ENCODE measurements at regions not wholly inside any gene's neighbourhood (a gene's known extent, or its start where the extent isn't known, plus 50 kb on each side); places are given as distances from the start of the nearest gene placed in this dataset.

- no peak for DNase-seq (ENCODE audit: low read depth)
These were observed 251.7 kb upstream of the NOVA1 start for GRCh38 chr14:26849514-26849913.

- no peak for DNase-seq (ENCODE audit: low read depth)
These were observed 254.0 kb upstream of the NOVA1 start for GRCh38 chr14:26851793-26852192.

GRCh38 chr14:26855077-26855753 lies 257.4 kb upstream of the NOVA1 start:
- DNase-seq (ENCODE audit: low read depth), result peak; percentile 6

- peak; percentile 7 for DNase-seq (ENCODE audit: low read depth)
These were observed 259.2 kb upstream of the NOVA1 start for GRCh38 chr14:26856876-26857518.

GRCh38 chr14:26859483-26859882 lies 261.6 kb upstream of the NOVA1 start:
- DNase-seq (ENCODE audit: low read depth), result no peak

- DNase-seq (ENCODE audit: low read depth), result no peak
These were observed 262.3 kb upstream of the NOVA1 start for GRCh38 chr14:26860111-26860510.

GRCh38 chr14:26863736-26864135 lies 265.9 kb upstream of the NOVA1 start:
- DNase-seq (ENCODE audit: low read depth), result peak; percentile 68

GRCh38 chr14:26866721-26867120 lies 268.9 kb upstream of the NOVA1 start:
- no peak for DNase-seq (ENCODE audit: low read depth)

GRCh38 chr14:26867171-26867757 lies 269.4 kb upstream of the NOVA1 start:
- peak; percentile 37 for DNase-seq (ENCODE audit: low read depth)

- no peak for DNase-seq (ENCODE audit: low read depth)
These were observed 272.3 kb upstream of the NOVA1 start for GRCh38 chr14:26870096-26870495.

GRCh38 chr14:26870722-26871617 lies 273.1 kb upstream of the NOVA1 start:
- DNase-seq (ENCODE audit: low read depth), result no peak

GRCh38 chr14:26872515-26873361 lies 274.9 kb upstream of the NOVA1 start:
- DNase-seq (ENCODE audit: low read depth), result no peak

- no peak for DNase-seq (ENCODE audit: low read depth)
These were observed 275.6 kb upstream of the NOVA1 start for GRCh38 chr14:26873362-26873960.

- no peak for DNase-seq (ENCODE audit: low read depth)
These were observed 290.0 kb upstream of the NOVA1 start for GRCh38 chr14:26887847-26888246.

GRCh38 chr14:26888592-26888991 lies 290.8 kb upstream of the NOVA1 start:
- no peak for DNase-seq (ENCODE audit: low read depth)

- peak; percentile 3 for DNase-seq (ENCODE audit: low read depth)
These were observed 298.6 kb upstream of the NOVA1 start for GRCh38 chr14:26896447-26896846.

GRCh38 chr14:26897196-26897595 lies 299.4 kb upstream of the NOVA1 start:
- no peak for DNase-seq (ENCODE audit: low read depth)

- no peak for DNase-seq (ENCODE audit: low read depth)
These were observed 307.4 kb upstream of the NOVA1 start for GRCh38 chr14:26905229-26905628.

- DNase-seq (ENCODE audit: low read depth), result no peak
These were observed 316.0 kb upstream of the NOVA1 start for GRCh38 chr14:26913786-26914185.

- DNase-seq (ENCODE audit: low read depth), result peak; percentile 47
These were observed 319.3 kb upstream of the NOVA1 start for GRCh38 chr14:26917086-26917485.
